Naive thymus-derived CD8-positive, alpha-beta T cell (primary cell): ENCODE measurements at regions not wholly inside any gene's neighbourhood (a gene's known extent, or its start where the extent isn't known, plus 50 kb on each side); places are given as distances from the start of the nearest gene placed in this dataset.

ENCODE experiments used
- ATAC-seq, 2 donors: fragments of 150-1000 bp; cut with Tn5 transposase in 1 of 2; sonication (Bioruptor Pico), chemical (Tn5 transposase) in 1 of 2; 1 replicate in 1 of 2; 2 replicates in 1 of 2; pipeline ENCODE4 v1.10.0; 2021; ENCODE audit warnings: mild to moderate bottlenecking in 2 of 2, moderate library complexity in 2 of 2
- POLR2A ChIA-PET: fragments of 350-600 bp; sonication (Branson Sonifier 250); formaldehyde crosslinking; loops from one replicate; lab custom pipeline; 2021; ENCODE audit warnings: antibody characterized with exemption; lab: Charles Lee
- DNase-seq, 10 donors: peaks; one replicate each; pipeline versions ENCODE4 v3.0.0 to v3.0.0-alpha.2; 2020 to 2022
- H3K27ac Mint-ChIP-seq, 10 donors: one replicate each; pipeline ENCODE4 v1.8.0; 2020 to 2022; ENCODE audit warnings: mild to moderate bottlenecking in 10 of 10, mixed read lengths in 10 of 10, moderate library complexity in 4 of 10, inconsistent platforms in 1 of 10
- H3K27me3 Mint-ChIP-seq, 5 donors: one replicate each; pipeline ENCODE4 v1.8.0; 2021 to 2022; ENCODE audit warnings: mixed read lengths in 5 of 5
- H3K36me3 Mint-ChIP-seq, 3 donors: one replicate each; pipeline ENCODE4 v1.8.0; 2020 to 2022; ENCODE audit warnings: mixed read lengths in 3 of 3, mild to moderate bottlenecking in 2 of 3, inconsistent platforms in 1 of 3
- H3K4me1 Mint-ChIP-seq, 4 donors: one replicate each; pipeline ENCODE4 v1.8.0; 2021 to 2022; ENCODE audit warnings: mixed read lengths in 4 of 4
- H3K4me3 Mint-ChIP-seq, 10 donors: one replicate each; pipeline ENCODE4 v1.8.0; 2020 to 2022; ENCODE audit warnings: mild to moderate bottlenecking in 10 of 10, mixed read lengths in 10 of 10, moderate library complexity in 6 of 10, inconsistent platforms in 1 of 10
- H3K9me3 Mint-ChIP-seq, 9 donors: one replicate each; pipeline ENCODE4 v1.8.0; 2020 to 2022; ENCODE audit warnings: mixed read lengths in 9 of 9, mild to moderate bottlenecking in 3 of 9, inconsistent platforms in 1 of 9, moderate library complexity in 1 of 9

DNA sequence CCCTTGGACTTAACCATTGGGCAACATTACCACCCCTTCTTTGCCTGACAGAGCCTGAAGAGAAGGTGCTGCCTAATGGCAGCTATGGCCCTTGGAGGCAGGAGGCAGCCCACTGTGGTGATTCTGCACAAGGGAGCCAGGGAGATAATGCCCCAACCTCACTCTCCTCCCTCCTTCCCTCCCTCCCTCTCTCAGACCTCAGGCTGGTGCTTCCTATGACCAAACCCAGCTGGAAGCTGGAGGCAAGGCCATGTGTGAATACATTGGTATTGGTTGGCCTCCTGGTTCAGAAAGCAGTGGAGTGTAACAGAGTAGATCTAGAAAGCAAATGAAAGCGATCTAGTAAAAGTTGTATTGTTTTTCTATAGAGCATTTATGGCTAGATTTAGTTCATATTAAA, 233.1 kb downstream of the CSNK2A3 start:
- Mint-ChIP-seq H3K27ac (no peak overlapping the region), H3K27me3 (peaks cover 0 to 5% (median 0%) of the 10 kb centered on the region in 5 donors), H3K4me3 (no peak overlapping the region), H3K4me1 (peaks cover 0 to 17% (median 5%) of the 10 kb centered on the region in 4 donors), H3K36me3 (peaks cover 0 to 3% (median 0%) of the 10 kb centered on the region in 3 donors), H3K9me3 (peaks cover 0 to 9% (median 5%) of the 10 kb centered on the region in 9 donors)
- POLR2A ChIA-PET: no interaction called here
- ATAC-seq: no peak
- no peak for DNase-seq

- Mint-ChIP-seq H3K4me1 (peaks cover 0 to 17% (median 5%) of the 10 kb centered on the region in 4 donors), H3K27me3 (peaks cover 0 to 1% (median 0%) of the 10 kb centered on the region in 5 donors), H3K27ac (peak overlapping the region in 3 of 10 donors; percentile 20 to 78 (median 42)), H3K4me3 (no peak overlapping the region), H3K9me3 (peaks cover 7 to 24% (median 17%) of the 10 kb centered on the region in 9 donors), H3K36me3 (peaks cover 0 to 12% (median 8%) of the 10 kb centered on the region in 3 donors)
- ATAC-seq (no peak), DNase-seq (no peak)
- POLR2A ChIA-PET: no interaction called here
These were observed 235.3 kb downstream of the CSNK2A3 start for GRCh38 chr11:11117730-11118129.

DNA sequence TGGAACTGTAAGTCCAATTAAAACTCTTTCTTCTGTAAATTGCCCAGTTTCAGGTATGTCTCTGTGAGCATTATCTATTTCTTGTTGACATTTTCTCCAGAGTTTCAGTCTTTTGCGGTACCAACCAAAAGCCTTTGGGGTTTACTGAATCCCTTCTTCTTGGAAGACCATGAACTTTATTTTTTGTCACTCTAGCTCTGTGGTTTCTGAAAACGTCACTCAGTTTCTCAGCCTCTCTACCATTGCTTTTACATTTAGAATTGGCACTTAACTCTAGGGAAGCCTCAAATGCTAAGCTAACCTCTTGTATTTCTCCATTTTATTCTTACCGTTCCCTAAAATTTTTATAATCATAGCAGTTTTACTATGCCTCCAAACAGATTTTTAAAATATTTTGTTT, 237.6 kb downstream of the CSNK2A3 start:
- Mint-ChIP-seq H3K4me3 (no peak overlapping the region), H3K4me1 (peaks cover 0 to 17% (median 3%) of the 10 kb centered on the region in 4 donors), H3K36me3 (peaks cover 0 to 24% (median 8%) of the 10 kb centered on the region in 3 donors), H3K27ac (peak overlapping the region in 1 of 10 donors; percentile 26), H3K9me3 (peaks cover 7 to 28% (median 17%) of the 10 kb centered on the region in 9 donors), H3K27me3 (peaks cover 0 to 1% (median 0%) of the 10 kb centered on the region in 5 donors)
- POLR2A ChIA-PET: no interaction called here
- ATAC-seq: no peak
- DNase-seq: peak in 1 of 10 donors; percentile 22

DNA sequence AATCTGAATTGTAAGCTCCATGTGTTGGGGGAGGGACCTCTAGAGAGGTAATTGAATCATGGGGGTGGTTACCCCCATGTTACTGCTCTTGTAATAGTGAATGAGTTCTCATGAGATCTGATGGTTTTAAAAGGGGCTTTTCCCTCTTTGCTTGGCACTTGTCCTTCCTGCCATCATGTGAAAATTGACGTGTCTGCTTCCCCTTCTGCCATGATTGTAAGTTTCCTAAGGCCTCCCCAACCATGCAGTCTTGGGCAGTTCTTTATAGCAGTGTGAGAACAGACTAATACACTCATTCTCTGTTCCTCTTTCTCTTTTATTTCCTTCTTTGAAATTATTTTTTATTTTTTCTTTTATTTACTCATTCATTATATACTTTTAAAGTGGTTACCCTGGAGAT, 239.4 kb downstream of the CSNK2A3 start:
- Mint-ChIP-seq H3K36me3 (peaks cover 0 to 24% (median 8%) of the 10 kb centered on the region in 3 donors), H3K4me3 (no peak overlapping the region), H3K27ac (no peak overlapping the region), H3K27me3 (no peaks in the 10 kb centered on the region), H3K4me1 (peaks cover 0 to 17% (median 3%) of the 10 kb centered on the region in 4 donors), H3K9me3 (peaks cover 7 to 28% (median 17%) of the 10 kb centered on the region in 9 donors)
- POLR2A ChIA-PET: no interaction called here
- DNase-seq: no peak
- no peak for ATAC-seq

GRCh38 chr11:11108026-11108425, 245.0 kb downstream of the CSNK2A3 start:
- DNase-seq (no peak), ATAC-seq (no peak)
- Mint-ChIP-seq H3K27me3 (no peaks in the 10 kb centered on the region), H3K36me3 (peaks cover 0 to 12% (median 1%) of the 10 kb centered on the region in 3 donors), H3K27ac (peak overlapping the region in 1 of 10 donors; percentile 21), H3K4me1 (peaks cover 0 to 3% (median 0%) of the 10 kb centered on the region in 4 donors), H3K4me3 (no peak overlapping the region), H3K9me3 (peaks cover 0 to 9% (median 1%) of the 10 kb centered on the region in 9 donors)
- POLR2A ChIA-PET: no interaction called here

- Mint-ChIP-seq H3K4me3 (no peak overlapping the region), H3K27me3 (no peaks in the 10 kb centered on the region), H3K4me1 (peaks cover 0 to 3% (median 0%) of the 10 kb centered on the region in 4 donors), H3K27ac (peak overlapping the region in 4 of 10 donors; percentile 14 to 35 (median 24)), H3K9me3 (peaks cover 0 to 9% (median 5%) of the 10 kb centered on the region in 9 donors), H3K36me3 (peaks cover 0 to 8% (median 0%) of the 10 kb centered on the region in 3 donors)
- POLR2A ChIA-PET: no interaction called here
- ATAC-seq (no peak), DNase-seq (no peak)
These were observed 245.8 kb downstream of the CSNK2A3 start for GRCh38 chr11:11107076-11107723.

DNA sequence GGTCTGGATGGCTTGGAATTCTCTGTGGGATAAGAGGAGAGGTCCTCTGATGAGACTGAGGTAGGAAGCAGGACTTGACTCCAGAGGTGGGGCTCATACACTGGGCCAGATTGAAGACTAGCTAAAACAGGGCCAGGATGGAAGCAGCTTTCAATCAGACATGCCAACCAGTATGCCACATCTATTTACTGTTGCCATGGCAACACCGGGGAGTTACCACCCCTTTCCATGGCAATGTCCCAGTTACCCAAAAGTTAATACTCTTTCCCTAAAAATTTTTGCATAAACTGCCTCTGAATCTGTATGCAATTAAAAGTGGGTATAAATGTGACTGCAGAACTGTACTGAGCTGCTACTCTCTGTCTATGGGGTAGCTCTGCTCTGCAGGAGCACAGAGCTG, 247.5 kb upstream of the ZBED5 start:
- peak overlapping the region in 5 of 10 donors; percentile 8 to 49 (median 18) for H3K27ac Mint-ChIP-seq
- POLR2A ChIA-PET: no interaction called here

GRCh38 chr11:11095831-11096723, 238.2 kb upstream of the ZBED5 start:
- Mint-ChIP-seq H3K4me3 (no peak overlapping the region), H3K27me3 (peaks cover 0 to 6% (median 0%) of the 10 kb centered on the region in 5 donors)

More for the DNA sequence above, 247.5 kb upstream of the ZBED5 start:
- DNase-seq (no peak), ATAC-seq (no peak)
- Mint-ChIP-seq H3K4me1 (peaks cover 0 to 3% (median 0%) of the 10 kb centered on the region in 4 donors), H3K36me3 (no peaks in the 10 kb centered on the region), H3K27me3 (no peaks in the 10 kb centered on the region), H3K9me3 (peaks cover 0 to 17% (median 5%) of the 10 kb centered on the region in 9 donors), H3K4me3 (no peak overlapping the region)

DNA sequence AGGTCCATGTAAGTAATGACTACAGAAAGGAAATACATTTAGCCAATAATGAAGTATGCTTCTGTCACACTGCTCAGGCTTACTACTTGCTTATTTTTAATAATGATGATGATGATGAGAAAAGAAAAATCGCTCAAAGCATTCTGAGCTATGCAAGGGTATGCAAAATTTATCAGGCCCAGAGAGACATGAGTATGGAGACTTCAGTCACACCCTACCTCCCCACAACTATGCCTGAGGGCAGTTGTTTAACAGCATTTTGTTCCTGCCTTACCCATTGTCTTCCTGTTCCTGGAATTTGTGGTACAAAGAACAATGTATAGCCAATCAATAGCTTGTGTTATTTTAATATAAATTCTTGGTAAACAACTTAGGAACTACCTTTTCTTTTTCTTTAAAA, 232.6 kb upstream of the ZBED5 start:
- Mint-ChIP-seq H3K4me3 (no peak overlapping the region), H3K4me1 (peaks cover 0 to 4% (median 0%) of the 10 kb centered on the region in 4 donors), H3K27me3 (peaks cover 0 to 6% (median 0%) of the 10 kb centered on the region in 5 donors), H3K27ac (no peak overlapping the region), H3K9me3 (peaks cover 0 to 25% (median 7%) of the 10 kb centered on the region in 9 donors), H3K36me3 (peaks cover 0 to 14% (median 7%) of the 10 kb centered on the region in 3 donors)
- POLR2A ChIA-PET: no interaction called here
- no peak for DNase-seq
- no peak for ATAC-seq

More at GRCh38 chr11:11095831-11096723, 238.2 kb upstream of the ZBED5 start:
- POLR2A ChIA-PET: no interaction called here
- H3K27ac Mint-ChIP-seq: peak overlapping the region in 1 of 10 donors; percentile 34
- H3K4me1 Mint-ChIP-seq: peaks cover 0 to 2% (median 0%) of the 10 kb centered on the region in 4 donors
- DNase-seq (no peak), ATAC-seq (no peak)
- H3K36me3 Mint-ChIP-seq: peaks cover 0 to 7% (median 5%) of the 10 kb centered on the region in 3 donors
- H3K9me3 Mint-ChIP-seq: peaks cover 0 to 14% (median 7%) of the 10 kb centered on the region in 9 donors

- H3K27ac Mint-ChIP-seq: no peak overlapping the region
- H3K4me3 Mint-ChIP-seq: no peak overlapping the region
- peaks cover 0 to 2% (median 0%) of the 10 kb centered on the region in 4 donors for H3K4me1 Mint-ChIP-seq
- POLR2A ChIA-PET: no interaction called here
- DNase-seq (no peak), ATAC-seq (no peak)
- H3K36me3 Mint-ChIP-seq: peaks cover 0 to 14% (median 7%) of the 10 kb centered on the region in 3 donors
- H3K27me3 Mint-ChIP-seq: peaks cover 0 to 6% (median 0%) of the 10 kb centered on the region in 5 donors
- H3K9me3 Mint-ChIP-seq: peaks cover 0 to 25% (median 7%) of the 10 kb centered on the region in 9 donors
These were observed 232.0 kb upstream of the ZBED5 start for GRCh38 chr11:11089805-11090204.

DNA sequence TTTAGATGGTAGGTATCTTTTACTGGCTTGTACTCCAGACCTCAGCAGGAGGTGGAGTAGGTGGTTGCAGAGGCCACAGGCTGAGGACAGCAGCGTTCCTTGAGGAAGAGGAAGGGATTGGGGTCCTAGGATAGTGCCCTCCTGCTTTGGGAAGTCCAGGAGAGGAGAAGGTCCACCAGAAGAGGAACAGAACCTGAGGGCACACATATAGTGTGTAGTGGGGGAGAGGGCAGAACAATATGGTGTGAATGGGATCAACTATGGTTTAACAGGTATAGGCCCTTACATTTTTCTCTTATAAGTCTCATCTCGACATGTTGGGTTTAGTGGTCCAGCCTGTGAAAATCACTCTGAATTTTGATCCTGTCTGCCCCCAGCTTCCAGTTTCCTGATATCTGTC, 229.1 kb upstream of the ZBED5 start:
- H3K27ac Mint-ChIP-seq: no peak overlapping the region
- H3K36me3 Mint-ChIP-seq: peaks cover 0 to 14% (median 7%) of the 10 kb centered on the region in 3 donors
- H3K4me1 Mint-ChIP-seq: peaks cover 0 to 3% (median 0%) of the 10 kb centered on the region in 4 donors
- DNase-seq: no peak
- H3K4me3 Mint-ChIP-seq: no peak overlapping the region
- peaks cover 0 to 7% (median 0%) of the 10 kb centered on the region in 5 donors for H3K27me3 Mint-ChIP-seq
- ATAC-seq: no peak
- POLR2A ChIA-PET: no interaction called here
- H3K9me3 Mint-ChIP-seq: peaks cover 0 to 19% (median 7%) of the 10 kb centered on the region in 9 donors

DNA sequence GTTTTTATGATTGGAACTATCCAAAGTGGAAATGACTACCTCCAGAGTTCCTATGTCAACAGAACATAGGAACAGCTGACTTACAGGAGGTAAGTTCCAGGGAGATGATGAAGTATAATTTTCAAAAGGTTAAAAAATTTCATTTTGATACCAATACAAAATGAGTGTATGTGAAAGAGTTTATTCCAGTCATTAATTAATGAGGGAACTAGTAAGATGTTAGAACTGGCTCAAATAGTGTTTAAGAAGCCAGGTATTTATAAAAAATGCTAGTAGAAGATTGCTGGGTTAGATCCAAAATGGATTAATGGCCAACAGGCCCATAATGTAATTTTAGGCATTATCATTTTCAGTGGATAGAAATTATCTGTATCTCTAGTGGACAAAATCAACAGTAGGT, 227.7 kb upstream of the ZBED5 start:
- peaks cover 0 to 7% (median 0%) of the 10 kb centered on the region in 5 donors for H3K27me3 Mint-ChIP-seq
- peaks cover 0 to 4% (median 0%) of the 10 kb centered on the region in 3 donors for H3K36me3 Mint-ChIP-seq
- ATAC-seq (no peak), DNase-seq (no peak)
- POLR2A ChIA-PET: no interaction called here
- no peak overlapping the region for H3K4me3 Mint-ChIP-seq
- peaks cover 0 to 5% (median 0%) of the 10 kb centered on the region in 9 donors for H3K9me3 Mint-ChIP-seq
- H3K27ac Mint-ChIP-seq: no peak overlapping the region
- H3K4me1 Mint-ChIP-seq: peaks cover 0 to 3% (median 0%) of the 10 kb centered on the region in 4 donors
